Activated CD8-positive, alpha-beta memory T cell treated with anti-CD3 and anti-CD28 coated beads, Interleukin-2, amount 50 U/mL, for 24 hours (primary cell): ENCODE measurements at regions not wholly inside any gene's neighbourhood (a gene's known extent, or its start where the extent isn't known, plus 50 kb on each side); places are given as distances from the start of the nearest gene placed in this dataset.

ENCODE experiments used
- DNase-seq: peaks from one replicate; pipeline ENCODE4 v3.0.0-alpha.2; 2020; ENCODE audit errors: extremely low read depth

DNA sequence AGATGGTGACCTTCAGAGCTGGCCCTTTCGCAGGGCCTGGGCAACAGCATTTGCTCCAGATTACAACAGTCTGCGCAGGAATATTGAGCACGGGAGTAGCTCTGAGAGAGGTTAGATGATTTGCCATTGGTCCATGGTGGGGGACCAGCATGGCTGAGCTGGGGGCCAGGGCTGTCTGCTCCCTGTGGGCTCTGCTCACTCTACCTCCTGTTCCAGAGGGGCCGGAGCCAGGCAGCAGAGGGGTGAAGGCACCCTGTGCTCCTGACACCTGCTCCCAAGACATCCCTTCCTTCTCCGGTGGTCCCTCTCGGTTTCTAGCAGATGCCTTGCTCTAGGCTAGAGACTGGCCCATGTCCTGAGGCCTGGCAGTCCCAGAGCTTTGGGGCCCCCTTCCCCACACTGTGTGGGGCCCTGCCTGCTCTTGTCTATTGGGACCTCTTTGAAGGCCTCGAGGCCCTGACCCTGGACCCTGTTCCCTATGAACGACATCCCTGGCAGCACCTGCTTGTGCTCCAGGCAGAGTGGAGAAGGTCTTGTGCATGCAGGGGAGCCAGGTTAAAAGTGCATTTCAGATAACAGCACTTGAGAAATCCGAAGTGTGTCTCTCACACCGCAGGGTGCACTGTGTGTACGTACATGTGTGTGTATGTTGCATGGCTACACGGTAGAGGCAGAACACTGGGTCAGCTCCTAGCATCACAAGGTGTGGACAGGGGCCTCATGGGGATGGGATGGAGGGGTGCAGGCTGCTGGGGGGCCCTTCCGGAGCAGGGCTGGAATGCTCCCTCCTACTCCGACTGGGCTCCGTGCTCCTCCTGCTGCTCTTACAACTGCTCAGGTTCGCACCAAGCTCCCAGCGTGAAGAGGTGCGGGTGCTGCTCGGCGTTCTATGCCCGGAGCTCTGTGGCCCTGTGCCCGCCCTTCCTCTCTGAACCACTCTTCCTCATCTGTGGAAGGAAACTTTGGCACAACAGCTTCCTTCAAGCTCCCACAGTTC, 123.3 kb upstream of the B3GAT1 start:
- DNase-seq = no peak

DNA sequence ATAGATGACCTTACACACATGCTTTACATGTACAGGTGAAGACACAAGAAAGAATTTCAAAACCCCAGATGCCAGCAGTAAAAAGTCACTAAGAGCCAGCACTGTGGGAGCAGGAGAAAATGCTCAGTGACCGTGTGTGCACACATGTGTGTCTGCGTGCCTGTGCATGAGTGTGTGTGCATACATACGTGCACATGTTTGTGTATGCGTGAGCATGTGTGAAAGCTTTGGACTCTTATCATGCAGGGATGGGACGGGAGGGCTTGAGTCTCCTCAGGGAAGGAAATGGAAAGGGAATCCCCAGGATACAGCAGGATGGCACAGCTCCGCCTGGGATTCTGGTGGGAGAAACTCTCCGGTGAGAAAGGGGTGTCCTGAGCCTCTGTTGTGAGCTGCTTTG, 121.5 kb upstream of the B3GAT1 start:
- DNase-seq = no peak

DNA sequence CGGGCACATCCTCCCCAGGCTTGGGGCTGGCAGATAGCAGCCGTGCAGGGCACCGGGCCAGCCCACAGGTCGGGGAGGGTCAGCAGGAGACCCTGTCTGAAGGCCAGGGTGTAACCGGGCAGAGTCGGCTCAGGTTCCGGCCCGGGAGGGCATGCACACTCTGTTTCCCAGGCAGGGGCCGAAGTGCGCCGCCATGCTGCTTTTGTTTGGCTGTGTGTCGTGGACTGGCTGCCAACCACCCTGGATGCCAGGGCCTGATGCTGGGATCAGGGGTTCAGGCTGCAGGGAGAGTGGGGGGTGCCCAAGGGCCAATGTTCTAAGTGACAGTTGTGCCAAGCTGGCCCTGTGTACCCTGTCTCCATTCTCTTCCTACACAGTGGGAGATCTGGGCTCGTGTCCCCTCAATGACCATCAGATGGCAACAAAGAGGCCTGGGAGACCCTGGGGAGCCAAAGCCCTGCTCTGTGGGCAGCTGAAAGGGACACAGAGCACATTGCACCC, 120.9 kb upstream of the B3GAT1 start:
- DNase-seq = no peak

DNA sequence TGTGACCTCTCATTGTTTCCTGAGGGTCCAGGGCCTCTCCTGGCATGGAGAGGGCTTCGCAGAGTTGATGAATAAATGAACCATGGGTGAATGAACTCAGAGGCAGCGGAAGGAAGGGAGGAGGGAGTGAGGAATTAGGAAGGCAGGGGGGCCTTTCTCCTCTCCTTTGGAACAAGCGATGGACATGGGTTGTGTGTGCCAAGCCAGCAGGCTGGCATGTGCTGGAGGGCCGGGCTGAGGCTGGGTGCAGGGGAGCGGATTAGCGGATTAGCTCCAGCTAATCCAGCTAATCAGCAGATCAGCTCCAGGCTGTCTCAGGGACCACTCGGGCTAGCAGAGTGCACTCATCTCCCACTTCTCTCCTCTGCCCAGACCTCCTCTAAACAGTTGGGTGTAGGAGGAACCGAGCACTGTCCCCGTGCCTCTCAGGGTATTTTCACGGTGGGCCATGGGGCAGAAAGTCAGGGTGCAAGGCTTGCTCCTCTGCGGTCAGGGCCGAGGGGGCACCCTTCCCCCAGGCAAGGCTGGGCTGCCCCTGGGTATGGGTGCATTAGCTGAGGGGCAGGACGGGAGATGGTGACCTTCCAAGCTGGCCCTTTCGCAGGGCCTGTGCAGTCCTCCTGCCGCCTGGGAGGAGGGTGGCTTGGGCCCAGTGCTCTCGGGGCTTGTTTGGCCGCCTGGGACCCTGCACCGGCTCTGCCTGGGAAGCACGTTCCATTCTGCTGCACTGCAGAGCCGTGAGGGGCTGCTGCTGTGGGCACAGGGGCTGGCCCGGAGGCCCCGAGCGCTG, 120.3 kb upstream of the B3GAT1 start:
- no peak for DNase-seq

DNA sequence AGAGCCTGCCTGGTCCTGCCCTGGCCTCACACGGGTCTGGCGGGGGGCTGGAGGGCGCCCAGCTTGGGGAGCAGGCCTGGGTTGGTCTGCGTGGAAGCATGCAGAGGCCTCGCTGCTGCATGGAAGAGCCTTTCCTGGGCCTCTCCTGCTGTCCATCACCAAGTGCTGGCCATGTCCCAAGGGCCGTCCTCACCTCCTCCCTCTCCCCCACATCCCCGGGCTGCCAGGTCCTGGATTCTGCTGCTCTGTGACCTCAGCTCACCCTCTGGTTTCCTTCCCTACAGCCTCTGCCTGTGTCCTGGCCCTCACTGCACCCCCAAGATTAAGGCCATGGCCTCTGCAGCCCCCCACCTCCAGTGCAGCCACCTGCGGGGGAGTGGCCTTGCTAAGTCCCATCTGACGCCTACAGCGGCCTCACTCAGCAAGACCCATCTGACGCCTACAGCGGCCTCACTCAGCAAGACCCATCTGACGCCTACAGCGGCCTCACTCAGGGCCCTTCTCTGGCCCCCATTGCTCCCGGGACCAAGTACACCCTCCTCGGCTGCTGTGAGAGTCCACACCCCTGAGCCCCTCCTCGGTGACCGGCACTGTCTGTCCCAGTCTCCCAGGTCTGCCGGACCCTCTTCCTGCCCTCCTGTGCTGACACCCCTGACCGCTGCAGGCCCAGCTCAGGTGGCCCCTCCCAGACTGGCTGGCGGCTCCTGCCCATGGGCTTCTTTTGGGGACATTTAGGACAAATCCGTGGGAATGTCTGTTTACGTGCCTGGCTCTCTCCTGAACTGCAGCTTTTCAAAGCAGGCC, 119.5 kb upstream of the B3GAT1 start:
- DNase-seq = no peak

DNA sequence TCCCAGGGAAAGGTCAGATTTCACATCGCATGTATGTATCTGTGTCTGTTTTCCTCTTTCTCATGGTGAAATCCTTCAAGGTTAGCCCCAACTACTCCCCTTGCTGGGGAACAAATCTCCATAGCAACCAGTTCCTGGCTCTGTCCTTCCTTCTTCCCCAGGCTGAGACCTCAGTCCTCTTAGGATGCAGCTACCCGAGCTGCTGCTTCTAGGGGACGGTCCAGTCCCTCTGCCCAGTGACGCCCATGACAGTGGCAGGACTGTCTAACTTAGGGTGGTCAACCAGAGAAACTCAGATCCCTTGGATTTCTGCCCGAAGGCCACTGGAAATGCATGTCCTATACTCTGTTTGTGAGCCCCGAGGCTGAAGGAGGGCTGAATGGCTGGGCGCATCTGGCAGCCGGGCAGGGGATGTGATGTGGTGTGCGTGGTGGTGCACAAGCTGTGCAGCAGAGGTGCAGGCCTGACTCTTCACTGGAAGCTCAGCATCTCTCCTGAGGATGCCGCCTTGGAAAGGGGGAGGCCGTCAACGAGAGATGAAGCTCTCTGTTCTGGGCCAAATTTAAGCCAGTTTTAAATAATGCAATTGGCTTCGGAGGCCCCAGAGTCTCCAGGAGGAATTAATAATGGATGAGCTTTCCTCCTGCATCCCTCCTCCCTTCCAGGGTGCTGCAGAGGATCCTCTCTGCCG, 118.7 kb upstream of the B3GAT1 start:
- no peak for DNase-seq

DNA sequence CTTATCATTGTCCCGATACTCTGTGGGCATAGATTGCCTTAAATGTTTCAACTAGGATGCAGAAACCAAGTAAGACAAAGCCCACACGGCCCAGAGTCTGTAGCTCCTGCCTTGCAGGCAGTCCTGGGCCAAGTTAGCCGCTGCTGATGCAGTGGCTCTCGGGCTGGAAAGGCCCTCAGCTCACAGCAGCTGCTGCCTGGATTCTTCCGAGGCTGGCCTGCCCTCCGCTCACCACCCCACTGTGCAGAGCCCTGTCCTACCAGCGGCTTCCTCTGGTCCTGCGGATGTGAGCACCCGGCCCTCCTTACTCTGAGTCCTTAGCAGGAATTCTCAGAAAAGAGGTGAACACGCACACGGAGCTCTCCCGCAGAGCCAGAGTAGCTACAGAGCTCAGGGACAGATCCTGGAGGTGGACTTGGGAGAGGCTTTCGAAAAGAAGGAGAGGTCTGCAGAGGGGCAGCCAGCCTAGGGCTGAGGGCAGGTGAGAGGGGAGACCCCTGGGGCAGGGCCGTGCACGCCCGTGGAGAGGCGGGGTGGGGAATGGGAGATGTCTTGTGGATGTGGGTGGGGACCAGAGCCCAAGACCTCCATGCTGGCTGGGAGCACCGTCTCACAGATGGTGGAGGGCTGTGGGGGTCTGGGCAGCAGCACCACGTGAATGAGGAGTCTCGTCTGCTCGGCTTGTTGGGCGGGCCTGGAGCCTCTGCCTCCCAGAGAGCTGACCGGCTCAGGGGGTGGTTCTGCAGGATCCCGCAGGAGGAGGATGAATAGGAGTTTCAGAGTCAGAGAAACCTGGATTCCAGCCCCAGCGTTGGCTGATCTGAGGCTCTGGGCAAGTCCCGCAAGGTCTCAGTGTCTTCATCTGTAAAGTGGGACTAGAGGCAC, 117.4 kb upstream of the B3GAT1 start:
- DNase-seq = no peak

DNA sequence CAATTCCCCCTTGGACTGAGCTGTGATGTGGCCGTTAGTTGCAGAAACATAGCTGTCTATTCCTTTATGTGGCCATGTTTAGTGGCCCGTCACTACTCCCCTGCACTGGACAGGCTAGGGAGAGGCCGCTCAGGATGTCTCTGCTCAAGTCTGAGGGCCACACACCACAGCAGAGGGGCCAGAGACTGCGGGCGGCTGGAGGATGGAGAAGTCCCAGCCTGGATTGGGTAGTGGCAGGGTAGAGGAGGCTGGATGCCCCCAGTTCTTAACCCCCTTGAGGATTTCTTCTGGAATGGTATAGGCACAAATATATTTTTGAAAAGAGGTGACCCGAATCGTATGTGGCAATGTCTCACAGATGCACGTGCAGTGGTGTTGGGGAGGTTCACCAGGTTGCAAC, 116.4 kb upstream of the B3GAT1 start:
- DNase-seq = no peak

DNA sequence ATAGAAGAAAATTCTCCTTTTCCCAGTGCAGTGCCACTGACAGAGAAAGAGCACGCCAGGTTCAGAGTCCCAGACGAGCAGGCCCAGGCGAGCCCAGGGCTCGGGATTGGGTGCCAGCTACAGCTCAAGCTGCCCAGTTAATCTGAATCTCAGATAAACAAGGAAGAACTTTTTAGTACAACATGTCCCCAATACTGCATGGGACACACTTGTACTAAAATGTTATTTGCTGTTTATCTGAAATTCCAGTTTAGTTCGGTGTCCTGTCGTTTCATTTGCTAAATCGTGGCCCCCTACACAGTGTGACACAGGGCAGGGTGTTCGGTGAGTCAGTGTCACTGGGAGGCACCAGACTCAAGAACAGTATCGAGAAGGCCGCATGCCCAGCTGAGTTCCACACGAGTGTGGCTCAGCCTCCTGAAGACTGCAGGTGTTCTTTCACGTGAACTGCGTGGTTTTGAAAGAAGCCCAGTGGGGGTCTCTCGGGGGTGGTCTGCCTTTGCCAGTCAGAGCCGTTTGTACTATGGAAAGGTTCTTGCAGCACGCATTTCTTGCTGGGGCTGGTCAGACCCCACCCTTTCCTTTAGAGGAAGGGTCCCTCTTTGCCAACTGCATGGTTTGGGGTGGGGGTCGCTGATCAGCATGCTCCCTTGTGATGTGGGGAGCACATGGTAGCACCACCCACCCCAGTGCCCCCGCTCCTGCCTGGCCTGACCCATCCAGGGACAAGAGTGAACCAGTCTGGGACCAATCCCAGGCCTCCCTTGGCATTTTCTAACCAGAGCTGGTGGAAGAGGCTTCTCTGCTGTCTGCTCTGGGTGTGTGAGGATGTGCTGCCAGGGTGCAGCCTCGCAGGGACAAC, 115.6 kb upstream of the B3GAT1 start:
- DNase-seq = no peak

DNA sequence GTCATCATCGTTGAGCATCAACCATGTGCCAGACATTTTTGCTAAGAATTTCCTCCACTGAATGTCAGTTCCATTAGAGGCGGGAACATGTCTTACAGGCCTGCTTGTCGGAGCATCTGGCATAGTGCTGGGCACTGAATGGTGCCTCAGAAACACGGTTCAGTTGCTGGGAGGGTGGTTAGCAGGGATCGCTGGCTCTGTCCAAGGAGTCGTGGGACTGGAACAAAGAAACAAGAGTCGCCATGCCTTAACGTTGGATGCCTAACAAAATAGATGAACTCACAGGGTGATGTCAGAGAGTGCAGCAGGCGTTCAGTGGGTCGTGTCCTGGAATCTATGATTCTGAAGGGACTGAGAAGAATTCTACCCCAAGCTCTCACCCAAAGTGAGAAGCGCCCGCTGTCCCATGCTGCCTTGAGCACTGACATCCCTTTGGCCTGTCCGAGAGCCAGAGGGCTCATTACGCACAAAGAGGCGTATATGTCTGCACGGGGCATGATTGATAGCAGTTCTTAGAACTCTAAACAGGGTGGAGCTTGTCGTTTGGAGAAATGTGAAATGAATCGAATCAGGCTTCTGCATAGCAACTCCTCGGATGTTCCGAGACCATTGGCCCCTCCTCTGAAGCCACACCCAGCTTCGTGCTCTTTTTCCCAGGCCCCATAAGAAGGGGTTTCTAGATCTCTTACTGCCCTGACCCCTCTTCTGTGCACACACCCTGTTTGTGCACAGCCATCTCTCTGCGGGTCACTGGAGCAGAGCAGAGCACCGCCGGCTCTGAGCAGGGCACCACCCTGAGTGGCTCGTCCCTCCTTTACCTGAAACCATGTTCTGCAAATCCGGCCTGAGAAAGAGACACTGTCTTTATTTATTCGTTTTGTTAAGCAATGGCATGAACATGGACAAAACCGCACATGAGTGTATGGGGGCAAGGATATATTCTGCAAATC, 113.1 kb upstream of the B3GAT1 start:
- no peak for DNase-seq

DNA sequence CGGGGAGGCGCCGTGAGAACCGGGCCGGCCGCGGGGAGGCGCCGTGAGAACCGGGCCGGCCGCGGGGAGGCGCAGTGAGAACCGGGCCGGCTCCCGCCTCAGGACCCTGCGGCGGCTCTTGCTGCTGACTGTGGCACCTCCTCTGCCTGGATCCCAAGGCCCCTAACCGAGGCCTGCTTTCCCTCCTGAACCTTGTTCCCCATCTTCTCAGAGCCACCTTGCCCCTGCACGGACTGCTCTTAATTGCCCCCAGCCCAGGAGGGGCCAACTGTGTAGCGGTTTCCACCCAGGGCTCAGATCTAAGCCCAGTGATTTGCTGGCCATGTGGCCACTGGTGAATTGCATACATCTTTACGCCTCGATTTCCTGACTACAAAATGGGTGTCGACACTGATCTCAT, 112.2 kb upstream of the B3GAT1 start:
- DNase-seq = no peak

DNA sequence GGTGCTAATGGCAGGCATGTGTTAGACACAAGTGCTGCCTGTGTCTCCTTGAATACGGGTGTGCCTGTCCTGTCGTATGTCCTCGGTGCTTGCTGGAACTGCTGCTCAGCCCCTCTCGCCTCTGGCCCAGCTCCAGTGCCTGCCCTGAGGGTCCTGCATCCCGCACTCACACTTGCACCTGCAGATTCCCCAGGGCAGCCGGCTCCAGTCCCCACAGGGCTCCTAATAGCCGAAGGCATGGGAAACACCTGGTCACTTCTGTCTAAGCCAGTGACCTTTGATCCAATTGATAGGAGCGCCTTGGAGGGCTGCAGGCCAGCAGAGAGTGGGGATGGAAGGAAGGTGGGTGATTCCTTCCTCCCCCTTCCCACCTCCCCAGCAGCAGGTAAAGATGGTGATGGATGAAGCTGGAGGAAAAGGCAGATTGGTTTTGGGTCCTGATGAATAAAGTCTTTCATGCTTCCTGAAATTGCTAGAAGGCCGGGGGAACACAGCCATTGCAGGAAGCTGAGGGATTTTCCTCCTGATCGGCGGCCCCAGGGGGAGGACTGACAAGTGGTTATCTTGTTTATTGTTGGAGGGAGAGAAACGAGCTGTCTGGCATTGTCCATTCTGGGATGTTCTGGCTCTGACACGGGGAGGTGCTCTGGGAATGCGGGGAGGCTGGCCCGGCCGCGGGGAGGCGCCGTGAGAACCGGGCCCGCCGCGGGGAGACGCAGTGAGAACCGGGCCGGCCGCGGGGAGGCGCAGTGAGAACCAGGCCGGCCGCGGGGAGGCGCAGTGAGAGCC, 110.9 kb upstream of the B3GAT1 start:
- DNase-seq = no peak

DNA sequence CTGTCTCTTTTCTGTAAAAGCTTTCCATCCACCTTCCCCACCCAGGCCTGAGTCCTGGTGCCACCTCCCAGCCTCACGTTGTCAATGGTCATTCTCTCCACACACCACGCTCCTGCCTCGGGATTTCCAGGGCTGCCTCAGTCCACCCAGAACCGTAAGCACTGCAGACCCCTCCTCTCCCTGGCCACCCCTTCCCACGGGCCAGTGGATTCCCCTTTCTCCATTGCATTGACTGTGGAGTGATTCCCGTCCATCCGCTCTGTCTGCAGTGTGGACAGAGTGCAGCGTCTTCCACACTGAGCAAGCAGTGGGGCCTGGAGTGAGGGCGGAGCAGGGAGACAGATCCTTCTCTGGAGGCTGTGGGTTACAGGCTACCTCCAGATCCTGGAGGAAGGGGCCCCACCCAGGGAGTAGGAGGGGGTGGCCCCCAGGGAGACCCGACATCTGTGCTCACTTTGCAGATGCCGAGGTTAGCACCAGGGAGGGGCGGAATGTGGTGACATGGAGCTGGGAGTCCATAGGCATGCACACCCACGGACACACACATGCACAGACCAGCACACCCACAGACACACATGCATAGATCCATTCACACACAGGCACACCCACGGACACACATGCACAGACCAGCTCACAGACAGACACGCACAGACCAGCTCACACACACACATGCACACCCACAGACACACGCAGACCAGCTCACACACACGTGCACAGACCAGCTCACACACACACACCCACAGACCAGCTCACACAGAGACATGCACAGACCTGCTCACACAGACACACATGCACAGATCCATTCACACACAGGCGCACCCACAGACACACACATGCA, 109.6 kb upstream of the B3GAT1 start:
- no peak for DNase-seq

DNA sequence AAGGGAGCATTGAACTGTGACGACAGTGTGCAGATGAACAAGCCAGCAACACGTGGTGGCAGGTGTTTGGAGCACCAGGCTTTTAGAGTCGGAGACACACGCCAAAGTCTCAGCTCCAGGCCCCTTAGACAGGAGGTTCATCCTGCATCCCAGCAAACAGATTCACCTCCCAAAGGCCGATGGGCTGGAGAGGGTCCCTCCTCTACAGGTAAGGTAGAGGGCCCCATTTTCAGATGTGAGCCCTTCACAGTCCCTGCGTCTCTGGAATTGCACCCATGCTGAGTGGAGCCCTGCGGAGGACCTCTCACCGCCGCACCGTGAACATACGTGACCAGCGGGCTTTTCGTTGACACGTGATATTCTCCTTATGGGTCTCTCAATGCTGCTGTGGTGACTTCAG, 109.0 kb upstream of the B3GAT1 start:
- DNase-seq = no peak

DNA sequence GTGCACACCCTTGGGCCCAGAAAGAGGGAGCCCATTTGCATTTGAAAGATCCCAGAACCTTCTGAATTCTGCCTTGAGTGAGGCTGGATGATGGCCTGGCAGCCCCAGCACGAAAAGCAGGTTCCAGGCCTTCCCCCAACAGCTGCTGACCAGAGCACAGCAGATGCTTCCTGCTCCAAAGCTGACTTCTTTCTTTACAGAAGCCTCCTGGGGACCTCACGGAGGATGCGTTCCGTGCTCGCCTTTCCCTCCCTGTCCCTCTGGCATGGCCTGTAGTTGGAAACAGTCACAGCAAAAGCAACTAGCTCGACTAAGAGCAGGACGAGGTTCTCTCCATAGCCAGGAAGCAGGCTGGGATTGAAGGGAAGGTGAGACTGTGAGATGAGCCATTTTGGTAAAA, 107.7 kb upstream of the B3GAT1 start:
- no peak for DNase-seq

DNA sequence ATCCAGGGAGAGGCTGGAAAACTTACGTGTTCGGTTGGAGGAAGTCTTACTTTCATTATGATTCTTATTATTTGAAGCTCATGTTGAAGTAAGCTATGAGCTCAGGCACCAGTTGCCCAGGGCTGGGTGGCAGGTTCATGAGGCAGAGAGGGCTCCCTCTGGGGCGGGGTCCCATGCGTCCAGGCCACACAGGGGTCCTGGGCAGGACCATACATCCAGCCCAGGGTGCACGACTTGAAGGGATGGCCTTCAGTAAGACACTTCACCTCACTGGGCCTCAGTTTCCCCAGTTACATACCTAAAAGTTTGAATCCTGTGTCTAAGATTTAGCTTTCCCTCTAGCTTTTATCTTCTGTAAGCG, 107.3 kb upstream of the B3GAT1 start:
- DNase-seq = no peak
